ENCODE measurements at regions not wholly inside any gene's neighbourhood (a gene's known extent, or its start where the extent isn't known, plus 50 kb on each side); places are given as distances from the start of the nearest gene placed in this dataset.

DNA sequence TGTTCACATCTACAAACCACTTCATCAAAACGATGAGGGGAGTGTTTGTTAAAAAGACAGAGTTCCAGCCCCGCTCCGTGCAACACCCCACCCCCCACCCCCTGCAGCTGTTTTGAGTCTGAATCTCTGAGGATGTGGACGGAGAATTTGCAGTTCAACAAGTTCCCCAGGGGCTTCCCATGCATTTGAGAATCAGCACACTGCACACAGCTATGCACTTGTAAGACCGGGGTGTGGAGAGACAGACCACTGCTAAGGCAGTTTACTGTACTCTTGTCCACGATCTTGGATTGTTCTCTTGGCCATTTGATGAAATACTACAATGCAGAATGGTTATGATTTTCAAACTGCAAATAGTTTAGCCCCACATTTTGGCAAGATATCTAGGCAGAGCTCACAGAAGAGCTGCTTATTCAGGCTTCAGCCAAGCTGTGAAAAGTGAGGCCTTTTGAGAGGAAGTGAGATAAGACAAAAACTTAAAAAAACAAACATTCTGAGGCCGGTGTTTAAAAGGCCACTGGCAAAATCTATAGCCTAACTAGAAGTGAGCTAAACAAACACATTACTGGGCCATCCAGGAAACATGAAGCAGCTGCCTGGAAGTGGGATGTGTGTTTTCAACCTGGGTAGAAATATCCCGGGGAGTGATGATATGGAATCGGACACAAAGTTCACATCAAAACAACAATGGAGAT, 308.2 kb upstream of the ADAMTS9 start:
- DNase-seq (ENCODE audit: low spot score), result no peak

DNA sequence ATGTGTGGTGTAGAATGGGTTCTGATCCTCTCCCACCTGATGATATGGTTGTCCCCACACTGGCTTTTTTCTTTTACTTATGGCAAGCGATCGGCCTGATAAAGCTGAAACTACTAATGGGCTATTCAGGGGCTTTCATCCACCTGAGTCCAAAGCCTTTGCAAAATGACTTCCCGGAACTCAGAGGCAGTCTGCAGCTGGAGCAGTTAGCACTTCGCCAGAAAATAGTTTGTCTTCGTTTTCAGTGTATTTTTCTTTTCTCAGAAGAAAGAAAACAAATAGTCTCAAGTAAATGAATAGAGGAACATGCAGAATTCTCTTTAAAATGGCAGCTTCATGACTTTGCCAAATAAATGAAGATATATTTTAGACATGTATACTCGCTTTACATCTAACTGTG, 306.0 kb upstream of the ADAMTS9 start:
- no peak for DNase-seq (ENCODE audit: low spot score)

DNA sequence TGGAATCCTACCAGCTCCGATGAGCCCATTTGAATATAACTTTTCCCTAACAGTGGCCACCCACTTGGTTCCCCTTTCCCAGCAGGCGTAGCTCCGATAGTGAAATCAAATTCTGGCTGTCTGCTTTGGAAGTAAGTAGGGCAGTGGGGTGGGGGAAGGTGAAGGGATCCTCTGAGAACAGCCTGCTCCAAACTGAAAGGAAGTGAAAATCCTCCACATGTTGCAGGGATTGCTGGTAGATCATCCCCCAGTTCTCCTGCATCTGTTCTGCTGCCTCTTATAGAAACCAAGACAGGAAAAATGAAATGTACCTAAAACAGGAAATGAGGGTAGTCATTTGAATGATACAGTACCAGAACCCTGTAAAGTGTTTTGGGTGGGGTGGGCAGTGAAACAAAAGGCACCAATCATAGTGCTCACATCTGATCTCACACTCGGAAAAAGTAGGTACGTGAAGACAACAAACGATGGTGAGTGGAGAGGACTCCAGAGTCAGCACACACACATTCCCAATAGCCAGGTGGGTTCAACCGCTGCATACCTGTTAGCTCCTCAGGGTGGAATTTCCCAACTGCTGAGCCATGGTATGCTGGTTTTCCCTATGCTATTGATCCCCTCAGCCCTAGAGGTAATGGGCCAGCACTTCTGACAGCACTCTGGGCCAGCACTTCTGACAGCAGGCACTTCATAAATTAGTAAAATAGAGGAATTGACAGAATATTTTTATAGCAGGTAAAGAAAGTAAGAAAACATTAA, 304.9 kb upstream of the ADAMTS9 start:
- DNase-seq (ENCODE audit: low spot score), result no peak

DNA sequence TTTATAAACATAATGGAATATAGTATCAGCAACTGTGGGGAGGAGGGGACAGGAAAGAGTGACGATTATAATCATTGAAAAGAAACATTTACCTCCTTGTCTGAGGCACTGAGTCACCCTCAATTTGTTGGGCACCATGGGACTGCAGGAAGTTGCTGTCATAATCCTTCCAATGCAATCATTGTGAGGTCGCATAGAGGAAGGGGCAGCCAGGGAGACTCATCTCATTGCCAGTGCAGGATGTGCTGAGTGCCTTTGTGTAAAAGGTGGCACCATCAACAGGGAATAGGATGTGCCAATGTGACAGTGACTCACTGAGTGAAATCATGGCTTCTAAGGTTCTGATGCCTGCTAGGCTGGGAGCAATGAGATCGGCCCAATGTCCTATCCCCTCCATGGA, 300.4 kb upstream of the ADAMTS9 start:
- no peak for DNase-seq (ENCODE audit: low spot score)

DNA sequence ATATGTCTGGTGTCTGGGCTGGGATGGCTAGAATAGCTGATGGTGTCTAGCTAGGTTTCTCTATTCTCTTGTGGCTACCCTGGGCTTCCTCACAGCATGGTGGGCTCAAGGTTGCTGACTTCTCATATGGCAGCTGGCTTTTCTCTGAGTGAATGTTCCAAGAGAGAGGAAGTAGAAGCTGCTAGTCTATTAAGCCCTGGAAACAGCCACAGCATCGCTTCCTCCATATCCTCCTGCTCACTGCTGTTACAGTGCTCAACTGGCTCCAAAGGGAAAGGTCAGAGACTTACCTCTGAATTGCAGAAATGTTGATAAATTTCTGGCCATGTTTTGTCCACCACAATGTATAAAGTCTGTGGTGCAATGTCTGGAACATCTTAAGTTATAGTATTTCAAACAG, 299.9 kb upstream of the ADAMTS9 start:
- no peak for DNase-seq (ENCODE audit: low spot score)

DNA sequence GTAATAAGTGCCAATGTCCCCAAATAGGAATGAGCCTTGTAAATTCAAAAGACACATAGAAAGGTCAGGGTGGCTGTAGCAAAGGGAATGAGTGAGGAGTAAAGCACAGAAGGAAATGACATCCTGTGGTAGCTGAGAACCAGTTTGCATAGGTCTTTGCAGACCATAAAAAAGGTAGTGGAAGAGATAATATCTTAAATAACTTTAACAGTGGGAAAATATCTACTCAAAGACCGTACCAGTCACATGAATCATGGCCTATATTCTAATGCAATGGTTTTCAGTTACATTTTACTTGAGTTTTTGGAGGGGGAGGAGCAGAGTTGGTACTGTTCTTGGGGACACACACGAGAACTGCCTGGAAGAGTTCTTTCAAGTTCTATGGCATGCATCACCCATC, 297.3 kb upstream of the ADAMTS9 start:
- no peak for DNase-seq (ENCODE audit: low spot score)

DNA sequence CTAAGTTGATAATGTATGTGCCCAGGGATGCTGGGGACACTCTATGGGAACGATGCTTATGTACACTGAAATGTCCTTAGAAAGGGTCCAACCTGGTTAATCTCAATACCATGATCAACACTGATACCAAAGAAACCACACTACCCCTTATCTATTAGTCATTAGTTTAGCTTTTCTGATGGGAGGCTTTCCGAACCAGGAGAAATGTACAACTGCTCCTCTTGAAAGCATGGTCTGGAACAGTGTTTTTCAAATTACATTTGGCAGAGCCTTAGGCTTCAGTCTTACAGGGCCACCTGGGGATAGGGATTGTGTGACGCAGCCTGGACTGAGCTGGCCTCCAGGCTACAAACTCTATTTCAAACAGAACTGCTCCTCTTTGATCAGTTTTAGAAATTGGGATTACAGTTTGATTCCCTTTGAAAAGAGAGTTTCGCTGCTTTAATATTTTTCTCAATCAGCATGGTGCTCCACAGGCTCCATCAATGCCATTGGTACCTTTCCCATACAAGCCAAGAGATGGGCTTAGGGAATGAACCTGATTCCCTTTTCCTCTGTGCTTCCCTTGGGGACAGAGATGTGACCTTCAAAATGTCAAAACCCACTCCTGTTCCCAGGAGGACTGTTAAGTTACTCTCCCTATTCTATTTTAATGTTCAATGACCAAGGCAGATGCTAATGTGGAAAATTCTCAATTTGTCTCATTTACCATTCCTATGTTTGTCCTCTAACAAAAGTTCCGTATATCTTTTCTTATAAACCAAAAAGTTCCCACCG, 296.0 kb upstream of the ADAMTS9 start:
- no peak for DNase-seq (ENCODE audit: low spot score)

DNA sequence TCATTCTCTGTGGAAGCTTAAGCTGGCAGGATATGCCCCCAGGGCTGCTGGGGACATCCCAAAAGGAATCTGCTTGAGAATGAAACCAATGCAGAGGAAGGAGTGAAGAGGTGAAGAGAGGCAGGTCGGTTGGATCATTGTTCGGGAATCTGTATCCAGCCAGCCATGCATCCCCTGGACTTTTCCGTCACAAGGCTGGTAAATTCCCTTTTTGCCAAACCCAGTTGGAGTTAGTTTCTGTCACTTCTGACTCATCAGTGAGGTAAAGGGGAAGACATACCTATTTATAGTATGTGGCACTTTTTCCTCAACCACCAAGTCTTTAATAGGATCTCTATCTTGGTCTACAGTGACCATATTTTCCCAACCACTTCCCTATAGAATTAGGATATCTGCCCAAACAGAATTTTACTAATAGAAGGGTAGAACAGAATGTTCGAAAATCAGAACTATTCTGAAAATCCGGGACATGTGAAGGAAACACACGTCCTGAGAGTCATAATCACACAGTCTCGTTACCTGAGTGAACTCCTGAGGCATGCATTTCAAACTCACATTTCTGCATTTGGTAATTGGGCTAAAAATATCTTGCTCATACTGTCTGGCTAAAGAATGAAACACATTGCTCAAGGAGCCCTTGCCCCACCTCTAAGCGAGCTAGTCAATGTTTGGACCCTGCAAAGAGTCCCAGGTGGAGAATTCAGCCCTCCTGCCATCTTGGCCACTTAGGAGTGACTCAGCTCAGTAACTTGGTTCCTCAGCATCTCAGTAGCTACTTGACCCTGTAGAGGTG, 289.7 kb upstream of the ADAMTS9 start:
- DNase-seq (ENCODE audit: low spot score), result no peak

DNA sequence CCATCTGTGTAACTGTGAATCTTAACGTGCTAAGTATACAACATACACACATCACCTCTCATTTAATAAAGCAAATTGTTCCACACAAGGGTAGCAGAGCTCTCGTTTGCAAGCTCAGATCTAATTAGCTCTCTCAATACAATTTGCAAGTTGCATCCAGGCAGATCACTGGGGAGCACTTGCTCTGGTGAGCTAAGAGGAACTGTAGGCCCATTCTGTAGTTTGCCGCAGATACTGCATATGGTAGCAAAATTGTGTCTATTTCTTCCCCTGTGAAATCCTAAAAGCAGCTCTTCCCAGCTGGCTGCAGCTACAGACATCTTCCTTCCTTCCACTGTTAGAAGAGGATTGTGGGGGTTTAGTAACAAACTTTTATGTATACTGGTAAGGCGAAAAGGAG, 288.7 kb upstream of the ADAMTS9 start:
- DNase-seq (ENCODE audit: low spot score), result no peak

DNA sequence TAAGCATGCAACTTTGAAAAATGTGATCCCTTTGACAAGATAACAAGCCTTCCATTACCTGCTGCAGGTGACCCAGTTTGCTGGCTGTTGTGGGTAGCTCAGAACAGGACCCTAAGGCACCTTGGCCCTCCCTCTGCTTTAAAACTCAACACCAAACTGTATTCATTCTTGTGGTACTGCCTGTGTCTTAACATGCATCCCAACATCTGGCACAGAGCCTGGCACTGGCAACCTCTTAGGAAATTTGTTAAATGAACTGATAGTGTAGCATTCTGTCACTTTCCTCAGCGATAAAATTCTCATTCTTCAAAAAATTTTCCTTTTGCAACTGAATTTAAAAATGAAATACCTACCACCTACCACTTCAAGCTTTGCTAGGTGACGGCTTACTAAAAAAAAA, 287.3 kb upstream of the ADAMTS9 start:
- no peak for DNase-seq (ENCODE audit: low spot score)

DNA sequence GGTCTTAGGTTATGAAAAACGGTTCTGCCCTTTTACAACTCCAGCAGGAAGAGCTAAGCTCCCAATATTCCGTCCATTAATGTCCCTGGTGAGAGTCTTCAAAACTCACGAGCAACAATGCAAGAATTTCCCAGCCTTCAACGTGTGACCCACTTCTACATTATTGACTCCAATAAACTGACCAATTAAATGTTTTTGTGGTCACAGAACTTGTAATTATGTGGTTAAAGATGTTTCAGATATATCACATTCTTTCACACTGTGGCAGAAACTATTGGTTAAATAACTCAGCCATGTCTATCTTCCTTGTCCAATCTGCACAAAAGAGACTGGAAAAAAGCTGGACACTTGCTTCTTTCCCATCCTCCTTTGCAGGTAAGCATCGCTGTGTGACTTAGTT, 286.6 kb upstream of the ADAMTS9 start:
- DNase-seq (ENCODE audit: low spot score), result no peak

DNA sequence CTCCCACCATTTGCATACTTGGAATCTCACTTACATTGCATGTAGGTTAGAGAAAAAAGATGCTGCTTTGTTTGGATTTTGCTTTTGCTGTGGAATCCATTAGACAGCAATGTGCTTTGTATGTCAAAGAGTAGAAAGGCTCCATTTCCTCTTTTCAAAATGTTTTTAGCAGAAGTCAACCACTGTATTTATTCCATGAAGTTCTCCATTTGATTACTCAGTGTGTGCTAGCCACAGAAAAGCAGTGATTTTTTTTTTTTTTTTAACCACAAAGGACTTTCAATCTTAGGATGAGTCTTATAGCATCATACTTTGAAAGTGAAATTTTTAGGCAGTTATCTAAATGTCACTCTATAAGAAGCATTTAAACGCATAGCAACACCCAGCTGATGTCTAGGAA, 285.0 kb upstream of the ADAMTS9 start:
- no peak for DNase-seq (ENCODE audit: low spot score)

DNA sequence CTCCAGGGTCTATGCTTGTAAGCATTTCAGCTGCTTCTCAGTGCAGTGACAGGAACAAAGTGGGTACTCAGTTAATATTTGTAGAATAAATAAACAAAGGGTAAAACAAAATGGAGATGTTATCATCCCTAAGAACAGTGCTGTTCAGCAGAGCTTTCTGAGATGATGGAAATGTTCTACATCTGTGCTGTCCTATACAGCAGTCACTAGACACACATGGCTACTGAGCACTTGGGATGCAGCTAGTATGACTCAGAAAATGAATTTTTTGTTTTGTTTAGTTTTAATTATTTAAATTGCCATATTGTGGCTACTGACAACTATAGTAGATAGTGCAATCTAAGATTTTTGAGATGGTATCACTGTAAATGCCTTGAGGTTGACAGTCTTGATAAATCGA, 283.8 kb upstream of the ADAMTS9 start:
- no peak for DNase-seq (ENCODE audit: low spot score)

DNA sequence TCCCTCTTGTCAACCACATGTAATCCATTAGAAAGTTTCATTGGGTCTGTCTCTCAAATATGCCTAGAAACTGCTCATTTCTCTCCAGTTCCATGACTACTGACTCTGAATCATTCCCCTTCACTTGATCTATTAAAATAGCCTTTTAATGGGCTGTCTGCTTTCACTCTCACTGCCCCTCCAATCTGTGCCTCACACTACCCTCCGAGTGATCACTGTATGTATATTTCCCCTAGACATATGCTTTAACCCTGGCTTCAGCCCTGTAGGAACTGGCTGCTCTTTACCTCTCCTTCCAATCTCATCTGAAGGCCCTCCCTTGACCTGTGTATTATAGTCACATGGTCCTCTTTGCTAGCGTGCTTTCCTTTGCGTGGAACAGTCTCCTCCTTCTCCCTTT, 282.8 kb upstream of the ADAMTS9 start:
- no peak for DNase-seq (ENCODE audit: low spot score)

DNA sequence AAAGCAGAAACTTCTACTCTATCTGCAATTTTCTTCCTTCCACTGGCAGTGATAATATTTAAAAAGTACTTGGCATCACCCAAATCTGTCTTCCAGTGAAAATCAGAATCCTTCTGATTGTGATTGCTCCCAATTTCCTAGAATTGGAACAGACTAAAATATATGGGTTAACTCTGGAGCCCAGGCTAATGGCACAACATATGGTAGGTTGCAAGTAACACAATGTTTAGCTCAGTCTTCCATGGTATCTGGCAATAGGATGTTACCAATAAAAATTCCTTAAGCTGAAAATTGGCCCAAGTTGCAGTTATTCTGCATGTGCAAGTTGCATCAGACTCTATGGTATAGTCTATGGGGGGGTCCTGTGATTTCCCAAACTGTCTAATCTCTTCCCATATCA, 273.5 kb upstream of the ADAMTS9 start:
- no peak for DNase-seq (ENCODE audit: low spot score)

DNA sequence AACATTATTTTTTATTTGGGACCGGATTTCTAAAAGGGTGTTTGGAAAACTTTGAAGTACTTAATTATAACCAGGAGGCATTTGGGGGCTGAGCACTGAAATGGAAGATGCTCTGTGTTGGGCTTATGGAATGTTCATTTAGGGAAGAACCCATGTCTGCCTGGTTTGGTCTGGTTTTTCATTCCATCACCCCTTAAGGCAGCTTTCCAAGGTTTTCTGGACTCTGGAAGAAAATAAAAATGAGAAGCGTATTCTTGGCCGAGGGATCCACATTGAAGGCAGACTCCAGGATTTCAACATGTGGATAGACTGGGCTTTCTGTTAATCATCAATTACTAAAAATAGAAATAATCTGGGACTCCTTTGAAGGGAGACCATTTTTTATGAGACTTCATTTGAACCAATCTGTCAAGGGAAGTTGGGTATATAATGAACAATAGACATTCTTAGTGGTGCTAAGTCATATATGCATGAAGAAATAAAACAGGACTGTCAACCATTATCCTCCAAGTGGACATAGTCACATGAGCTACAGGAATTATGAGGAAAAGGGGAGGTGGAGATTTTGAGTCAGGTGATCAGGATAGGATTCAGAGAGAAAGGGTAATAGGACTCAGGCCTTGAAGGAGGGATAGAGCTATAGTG, 270.5 kb upstream of the ADAMTS9 start:
- DNase-seq (ENCODE audit: low spot score), result no peak

DNA sequence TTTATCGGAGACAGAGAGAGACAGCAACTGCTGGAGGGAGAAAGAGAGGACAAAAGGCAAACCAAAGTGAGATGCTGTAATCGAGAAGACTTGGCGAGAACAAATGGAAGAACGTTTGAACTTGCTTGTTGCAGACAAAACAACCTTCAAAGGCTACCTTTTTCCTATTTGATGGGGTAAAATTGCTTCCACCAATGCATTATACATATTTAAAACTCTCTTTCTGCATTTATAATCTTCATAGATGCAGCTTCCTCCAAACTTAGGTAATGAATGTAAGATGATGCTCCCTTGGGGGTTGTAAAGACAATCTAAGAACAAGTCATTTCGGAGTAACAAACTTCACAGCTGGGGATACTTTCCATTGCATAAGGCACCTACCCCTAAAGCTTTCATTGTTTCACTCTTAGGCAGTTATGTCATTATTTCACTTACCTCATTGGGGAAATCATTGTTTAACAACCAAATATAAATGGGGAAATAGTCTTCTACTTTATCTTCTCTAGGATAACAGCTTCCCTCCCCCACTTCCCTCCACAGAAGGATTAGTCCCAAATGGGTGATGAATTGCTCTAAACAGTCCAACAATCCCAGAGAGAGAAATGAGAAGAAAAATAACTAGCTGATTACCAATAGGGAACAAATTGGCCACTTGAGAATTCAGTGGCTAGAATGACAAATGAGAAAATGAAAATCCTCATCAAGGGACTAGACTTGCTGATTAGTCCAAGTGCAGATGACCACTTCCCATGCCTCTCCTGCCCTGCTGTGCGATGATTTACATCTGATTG, 269.8 kb upstream of the ADAMTS9 start:
- no peak for DNase-seq (ENCODE audit: low spot score)

DNA sequence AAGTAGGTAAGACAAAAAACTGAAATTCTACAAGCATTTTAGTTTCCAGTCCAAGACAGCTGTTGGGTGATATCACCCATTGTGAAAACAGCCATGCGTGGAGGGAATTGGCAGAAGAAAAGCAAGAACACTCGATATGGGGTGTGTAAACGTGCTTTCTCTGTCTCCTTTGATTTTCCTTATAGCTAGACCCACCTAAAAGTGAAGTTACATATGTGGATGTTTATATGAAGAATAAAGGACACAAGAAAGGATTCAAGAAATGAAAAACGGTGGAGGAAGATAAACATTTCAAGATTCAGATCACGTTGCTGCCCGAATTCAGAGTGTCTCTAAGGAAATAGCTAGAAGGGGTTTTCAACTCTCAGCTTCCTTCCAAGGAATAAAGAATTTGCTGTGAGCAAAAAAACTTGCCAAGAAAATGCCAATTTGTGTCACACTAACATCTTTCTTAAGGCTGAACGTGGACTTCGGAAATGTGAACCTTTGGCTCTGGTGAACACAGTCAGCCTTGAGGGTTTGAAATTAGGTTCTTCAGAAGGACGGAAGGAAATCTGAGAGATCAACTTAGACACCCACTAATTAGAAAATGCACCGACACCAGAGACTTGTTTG, 269.0 kb upstream of the ADAMTS9 start:
- no peak for DNase-seq (ENCODE audit: low spot score)

DNA sequence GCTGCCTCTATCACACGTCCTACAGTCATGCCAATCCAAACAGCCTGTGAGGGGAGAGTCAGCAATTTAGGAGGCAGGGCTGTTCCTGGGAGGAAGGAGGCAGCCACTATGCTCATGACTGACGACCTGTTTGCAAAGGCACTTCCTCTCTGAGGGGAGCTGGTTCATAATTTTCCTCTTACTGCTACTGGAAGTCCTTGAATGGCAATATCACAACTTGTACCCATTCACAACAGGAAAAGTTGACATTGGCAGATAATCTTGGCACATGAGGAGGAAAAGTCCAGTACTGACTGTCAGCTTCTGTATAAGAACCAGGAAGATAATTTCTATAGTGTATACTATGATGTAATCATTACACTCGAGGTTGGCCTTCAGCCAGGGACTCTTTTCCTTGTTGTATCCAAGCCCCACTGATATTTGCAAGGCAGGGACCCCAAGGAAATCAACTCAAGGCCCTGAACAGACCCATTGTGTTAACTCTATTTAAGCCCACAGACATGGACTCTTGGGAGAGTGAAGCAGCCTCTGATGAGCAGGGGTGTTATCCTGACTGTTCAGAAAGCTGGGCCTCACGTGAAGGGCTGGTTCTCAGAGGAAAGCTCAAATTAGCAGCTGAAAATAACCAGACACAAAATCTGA, 267.3 kb upstream of the ADAMTS9 start:
- DNase-seq (ENCODE audit: low spot score), result no peak

DNA sequence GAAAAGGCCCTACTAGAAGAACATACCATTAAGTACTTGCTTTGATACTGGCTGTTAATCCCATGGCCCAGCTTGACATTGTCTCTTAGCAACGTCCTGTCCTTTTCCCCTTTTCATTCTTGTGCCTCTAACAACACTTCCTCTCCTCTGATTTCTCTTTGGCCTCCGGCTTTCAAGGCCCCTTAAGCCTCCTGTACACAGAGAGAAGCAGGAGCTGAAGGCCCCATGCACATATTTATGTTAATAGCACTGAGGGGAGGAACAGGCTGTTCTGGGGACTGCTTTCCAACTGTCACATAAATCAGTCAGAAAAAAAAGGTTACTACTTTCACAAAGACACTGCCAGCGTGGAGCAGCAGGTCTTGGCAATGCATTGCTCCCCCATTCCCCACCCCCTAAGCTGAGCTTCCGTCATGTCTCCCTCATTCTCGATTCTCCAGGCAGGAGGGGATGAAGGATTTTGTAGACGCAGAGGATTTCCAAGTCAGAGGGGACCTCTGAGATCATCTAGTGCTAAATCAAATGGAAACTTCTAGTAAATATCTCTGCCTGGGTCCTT, 257.4 kb upstream of the ADAMTS9 start:
- no peak for DNase-seq (ENCODE audit: low spot score)

All from HuH-7.5 (cell line).